IPS-18a (cell line): ENCODE measurements at regions not wholly inside any gene's neighbourhood (a gene's known extent, or its start where the extent isn't known, plus 50 kb on each side); places are given as distances from the start of the nearest gene placed in this dataset.

Experiments used
- H3K27ac ChIP-seq: one replicate; pipeline ENCODE4 v1.5.1; 2013; ENCODE audit warnings: low read length
- H3K27me3 ChIP-seq: one replicate; pipeline ENCODE4 v1.6.1; 2013; ENCODE audit warnings: mild to moderate bottlenecking, low read length; ENCODE audit not compliant: control insufficient read depth, insufficient read depth
- H3K36me3 ChIP-seq: one replicate; pipeline ENCODE4 v1.6.1; 2013; ENCODE audit warnings: low read depth, low read length; ENCODE audit not compliant: control insufficient read depth
- H3K4me1 ChIP-seq: one replicate; pipeline ENCODE4 v1.6.1; 2013; ENCODE audit warnings: low read depth, low read length; ENCODE audit not compliant: control insufficient read depth
- H3K4me3 ChIP-seq: one replicate; pipeline ENCODE4 v1.5.1; 2013; ENCODE audit warnings: low read length
- H3K9ac ChIP-seq: one replicate; pipeline ENCODE4 v1.6.1; 2013; ENCODE audit warnings: mild to moderate bottlenecking, low read length, moderate library complexity
- H3K9me3 ChIP-seq: one replicate; pipeline ENCODE4 v1.6.1; 2013; ENCODE audit warnings: low read depth, low read length; ENCODE audit not compliant: control insufficient read depth

DNA sequence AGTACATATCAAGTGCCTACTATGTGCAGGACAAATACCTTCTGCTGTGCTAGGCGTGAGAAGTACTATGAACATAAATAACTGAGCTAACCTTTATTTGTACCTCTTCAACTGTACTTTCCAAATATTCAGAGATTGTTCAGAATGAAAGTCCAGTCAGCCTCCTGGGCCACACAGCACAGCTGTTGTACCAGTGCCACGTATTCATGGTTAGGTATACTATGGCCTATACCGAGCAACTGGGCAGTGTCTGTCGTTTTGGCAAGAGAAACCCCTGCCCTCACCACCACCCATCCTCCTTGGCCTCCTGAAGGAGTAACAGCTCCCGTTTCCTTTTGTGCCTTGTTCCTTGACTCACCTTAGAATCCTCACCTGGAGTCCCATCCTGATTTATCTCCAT lies 53.0 kb downstream of the RASSF10 start:
- Histone ChIP-seq H3K27me3 (no peaks in the 10 kb centered on the region), H3K4me1 (no peaks in the 10 kb centered on the region), H3K9me3 (no peaks in the 10 kb centered on the region), H3K27ac (no peak overlapping the region), H3K9ac (no peak overlapping the region), H3K36me3 (no peaks in the 10 kb centered on the region), H3K4me3 (no peak overlapping the region)

DNA sequence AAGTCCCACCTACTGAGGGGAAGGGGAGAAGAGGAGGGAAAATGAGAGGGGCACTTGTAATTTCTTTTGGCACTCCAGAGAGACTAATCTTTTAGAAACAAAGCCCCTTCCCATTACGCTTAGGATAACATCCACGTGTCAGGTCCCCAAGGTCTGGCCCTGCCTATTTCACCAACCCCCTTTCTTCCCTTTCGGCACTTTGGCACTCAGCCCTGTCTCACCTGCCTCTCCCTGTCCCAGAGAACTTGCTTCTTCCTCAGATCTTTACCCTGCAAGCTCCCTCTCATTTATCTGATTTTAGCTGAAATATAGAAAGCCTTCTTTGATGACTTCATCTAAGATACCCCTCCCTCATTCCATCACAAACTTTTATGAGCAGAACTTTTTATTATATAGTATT lies 55.5 kb downstream of the RASSF10 start:
- no peaks in the 10 kb centered on the region for H3K4me1 ChIP-seq
- H3K9ac ChIP-seq, result no peak overlapping the region
- no peaks in the 10 kb centered on the region for H3K9me3 ChIP-seq
- H3K36me3 ChIP-seq, result no peaks in the 10 kb centered on the region
- no peak overlapping the region for H3K27ac ChIP-seq
- no peak overlapping the region for H3K4me3 ChIP-seq
- H3K27me3 ChIP-seq, result no peaks in the 10 kb centered on the region

- Histone ChIP-seq H3K27me3 (no peaks in the 10 kb centered on the region), H3K36me3 (no peaks in the 10 kb centered on the region), H3K4me1 (no peaks in the 10 kb centered on the region), H3K27ac (no peak overlapping the region), H3K9ac (no peak overlapping the region), H3K4me3 (no peak overlapping the region), H3K9me3 (no peaks in the 10 kb centered on the region)
Measured at GRCh38 chr11:13065200-13065787, 56.2 kb downstream of the RASSF10 start.

- no peak overlapping the region for H3K27ac ChIP-seq
- H3K4me1 ChIP-seq, result no peaks in the 10 kb centered on the region
- H3K4me3 ChIP-seq, result no peak overlapping the region
- H3K9me3 ChIP-seq, result no peaks in the 10 kb centered on the region
- H3K36me3 ChIP-seq, result no peaks in the 10 kb centered on the region
- no peaks in the 10 kb centered on the region for H3K27me3 ChIP-seq
- no peak overlapping the region for H3K9ac ChIP-seq
Measured at GRCh38 chr11:13068211-13068610, 59.1 kb downstream of the RASSF10 start.

DNA sequence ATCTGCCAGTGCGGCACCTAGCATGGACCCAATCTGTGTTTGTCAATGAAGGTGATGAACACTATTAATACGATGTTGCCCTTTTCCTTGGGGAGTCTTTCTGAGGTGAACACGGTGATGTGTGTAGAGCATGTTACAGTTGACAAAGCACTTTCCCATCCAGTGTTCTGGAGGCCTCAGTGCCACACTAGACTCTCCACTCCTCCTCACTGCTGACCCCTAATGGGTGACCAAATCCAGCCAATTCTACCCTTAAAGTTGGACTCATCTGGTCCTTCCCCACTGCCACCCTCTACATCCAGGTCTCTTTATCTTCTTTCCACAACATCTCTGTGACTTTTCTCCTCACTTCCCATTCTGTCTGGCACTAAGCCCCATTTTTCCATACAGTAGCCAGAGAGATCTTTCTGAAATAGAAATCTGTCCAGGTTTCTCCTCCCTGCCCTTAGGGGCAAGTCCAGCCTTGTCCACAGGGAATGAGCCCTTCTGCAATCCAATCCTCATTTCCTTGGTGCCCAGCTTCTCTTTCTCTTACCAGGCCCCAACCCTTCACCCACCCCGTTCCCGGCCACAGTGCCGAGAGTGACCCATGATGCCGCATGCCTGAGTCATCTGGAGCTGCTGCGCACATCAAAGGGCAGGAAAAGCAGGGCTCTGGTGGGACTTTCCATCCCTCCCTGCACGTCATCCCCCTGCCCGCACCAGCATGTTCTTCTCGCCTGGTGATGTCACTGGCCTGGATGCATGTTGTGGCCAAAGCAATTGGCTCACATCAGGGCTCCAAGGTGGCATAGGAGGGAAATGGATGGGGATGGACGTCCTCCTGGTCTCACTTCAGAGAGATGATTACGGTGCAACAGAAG lies 64.2 kb downstream of the RASSF10 start:
- Histone ChIP-seq H3K27ac (no peak overlapping the region), H3K4me1 (no peaks in the 10 kb centered on the region), H3K4me3 (no peak overlapping the region), H3K36me3 (no peaks in the 10 kb centered on the region), H3K27me3 (no peaks in the 10 kb centered on the region), H3K9ac (no peak overlapping the region), H3K9me3 (no peaks in the 10 kb centered on the region)

DNA sequence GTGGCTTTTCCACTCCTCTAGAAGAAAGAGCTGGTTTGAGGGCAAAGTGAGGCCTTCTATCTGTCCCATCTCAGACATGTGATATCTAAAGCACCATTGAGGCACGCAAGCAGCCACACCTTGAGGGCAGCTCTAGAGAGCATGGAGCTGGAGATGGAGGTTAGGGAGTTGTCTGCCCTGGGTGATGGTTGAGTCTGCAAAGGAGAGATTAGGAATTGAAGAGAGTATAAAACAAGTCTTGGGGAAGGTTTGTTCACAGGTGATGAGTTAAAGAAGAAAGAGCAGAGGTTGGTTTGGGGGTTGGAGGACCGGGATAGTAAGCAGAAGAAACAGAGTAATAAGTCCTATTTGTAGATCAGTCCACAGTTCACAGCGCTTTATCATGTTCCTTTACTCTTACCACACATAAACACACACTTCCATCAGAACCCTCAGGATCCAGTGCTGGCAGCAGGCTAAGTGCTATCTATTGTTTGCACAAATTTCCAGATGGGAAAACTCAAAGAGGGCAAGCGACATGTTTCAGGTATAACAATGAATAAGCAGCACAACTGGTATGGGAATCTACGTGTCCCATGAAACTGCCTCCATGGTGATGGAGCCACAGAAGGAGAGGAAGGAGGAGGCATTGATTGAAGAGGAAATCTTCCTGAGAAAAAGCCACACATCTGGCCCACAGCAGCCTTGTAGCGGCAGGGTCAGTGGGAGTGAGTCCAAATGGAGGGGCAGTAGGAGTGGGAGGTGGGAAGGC lies 65.8 kb downstream of the RASSF10 start:
- Histone ChIP-seq H3K9me3 (no peaks in the 10 kb centered on the region), H3K36me3 (no peaks in the 10 kb centered on the region), H3K27ac (no peak overlapping the region), H3K4me1 (no peaks in the 10 kb centered on the region), H3K27me3 (no peaks in the 10 kb centered on the region), H3K9ac (no peak overlapping the region), H3K4me3 (no peak overlapping the region)

GRCh38 chr11:13076961-13077360 lies 67.8 kb downstream of the RASSF10 start:
- no peaks in the 10 kb centered on the region for H3K4me1 ChIP-seq
- H3K27me3 ChIP-seq, result no peaks in the 10 kb centered on the region
- no peak overlapping the region for H3K27ac ChIP-seq

DNA sequence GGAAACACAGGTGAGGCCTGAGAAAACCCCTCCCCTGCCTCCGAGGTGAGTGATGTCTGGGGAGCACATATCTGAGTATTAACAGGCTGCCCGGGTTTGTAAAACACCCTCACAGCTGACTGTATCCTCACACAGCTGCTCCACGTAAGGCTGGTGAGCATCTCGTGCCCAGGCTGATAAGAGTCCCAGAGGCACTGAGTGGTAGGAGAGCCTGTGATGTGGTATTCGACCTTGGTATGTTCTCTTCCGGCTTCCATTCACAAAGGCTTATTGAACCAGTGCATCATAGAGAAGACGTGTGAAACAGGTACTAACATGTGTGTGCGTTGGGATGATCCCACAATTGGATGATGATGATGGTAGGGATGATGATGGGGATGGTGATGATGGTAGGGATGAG lies 71.7 kb downstream of the RASSF10 start:
- Histone ChIP-seq H3K36me3 (no peaks in the 10 kb centered on the region), H3K9me3 (no peaks in the 10 kb centered on the region), H3K4me3 (no peak overlapping the region), H3K27me3 (no peaks in the 10 kb centered on the region), H3K27ac (no peak overlapping the region), H3K9ac (no peak overlapping the region), H3K4me1 (no peaks in the 10 kb centered on the region)

More at GRCh38 chr11:13076961-13077360, 67.8 kb downstream of the RASSF10 start:
- no peaks in the 10 kb centered on the region for H3K36me3 ChIP-seq
- H3K9me3 ChIP-seq, result no peaks in the 10 kb centered on the region
- no peak overlapping the region for H3K9ac ChIP-seq
- no peak overlapping the region for H3K4me3 ChIP-seq

- no peaks in the 10 kb centered on the region for H3K27me3 ChIP-seq
- H3K9ac ChIP-seq, result no peak overlapping the region
- H3K36me3 ChIP-seq, result no peaks in the 10 kb centered on the region
Measured at GRCh38 chr11:13082588-13082987, 73.5 kb downstream of the RASSF10 start.

DNA sequence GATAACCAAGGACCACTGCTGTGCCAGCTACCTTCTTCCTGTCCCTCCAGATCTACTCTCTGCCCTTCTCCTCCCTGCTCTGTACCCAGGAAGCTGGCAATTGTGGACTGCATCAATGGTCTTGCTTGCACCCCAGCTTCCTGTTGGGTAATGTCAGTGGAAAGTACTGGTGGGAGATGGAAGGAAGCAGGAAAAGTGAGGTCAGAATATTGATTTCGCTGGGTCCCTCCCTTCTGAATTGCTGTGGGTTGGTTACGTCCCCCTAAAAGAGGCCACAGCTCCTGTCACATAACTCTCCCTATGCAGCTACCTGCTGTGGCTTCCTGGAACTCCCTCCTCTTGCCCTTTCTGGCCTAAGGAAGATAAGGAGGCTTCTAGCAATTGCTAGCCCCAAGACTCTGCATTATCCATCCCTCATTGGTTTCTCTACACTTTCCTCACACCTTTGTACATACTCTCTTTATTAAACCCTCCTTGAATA lies 81.2 kb downstream of the RASSF10 start:
- H3K4me1 ChIP-seq, result no peaks in the 10 kb centered on the region
- no peaks in the 10 kb centered on the region for H3K9me3 ChIP-seq
- no peak overlapping the region for H3K4me3 ChIP-seq
- no peak overlapping the region for H3K9ac ChIP-seq
- no peaks in the 10 kb centered on the region for H3K27me3 ChIP-seq
- no peaks in the 10 kb centered on the region for H3K36me3 ChIP-seq
- no peak overlapping the region for H3K27ac ChIP-seq

More at GRCh38 chr11:13082588-13082987, 73.5 kb downstream of the RASSF10 start:
- Histone ChIP-seq H3K9me3 (no peaks in the 10 kb centered on the region), H3K4me3 (no peak overlapping the region), H3K27ac (no peak overlapping the region), H3K4me1 (no peaks in the 10 kb centered on the region)

- Histone ChIP-seq H3K36me3 (no peaks in the 10 kb centered on the region), H3K27ac (no peak overlapping the region), H3K4me3 (no peak overlapping the region), H3K4me1 (no peaks in the 10 kb centered on the region), H3K27me3 (no peaks in the 10 kb centered on the region), H3K9ac (no peak overlapping the region), H3K9me3 (no peaks in the 10 kb centered on the region)
Measured at GRCh38 chr11:13091373-13091772, 82.3 kb downstream of the RASSF10 start.
